HEK293 (cell line): ENCODE measurements at regions not wholly inside any gene's neighbourhood (a gene's known extent, or its start where the extent isn't known, plus 50 kb on each side); places are given as distances from the start of the nearest gene placed in this dataset.

Experiments used
- CTCF ChIA-PET: fragments of 350-600 bp; formaldehyde crosslinking; extraction: SDS; loops from one replicate; lab custom pipeline; 2021; ENCODE audit warnings: antibody characterized with exemption; lab: Yijun Ruan, JAX
- POLR2A ChIA-PET: fragments of 300-600 bp; formaldehyde crosslinking; extraction: SDS; loops from one replicate; lab custom pipeline; 2020; ENCODE audit warnings: antibody characterized with exemption, inconsistent platforms; lab: Yijun Ruan, JAX
- H3K27ac ChIP-seq: fragments of 200-500 bp; sonication (Bioruptor generic); 2 replicates; pipeline ENCODE4 v1.5.1; 2014; ENCODE audit warnings: low read depth, low read length, control low read depth, inconsistent platforms; ENCODE audit errors: extremely low read depth
- H3K36me3 ChIP-seq, 2 experiments: fragments of 200-500 bp in 1 of 2; sonication (Bioruptor generic) in 1 of 2; 1 replicate in 1 of 2; 2 replicates in 1 of 2; pipeline ENCODE4 v1.5.1; 2014 to 2017; ENCODE audit warnings: inconsistent platforms in 2 of 2, low read length in 2 of 2; ENCODE audit not compliant: control insufficient read depth in 2 of 2, insufficient read depth in 1 of 2
- H3K4me1 ChIP-seq: fragments of 200-500 bp; sonication (Bioruptor generic); 2 replicates; pipeline ENCODE4 v1.5.1; 2014; ENCODE audit warnings: mild to moderate bottlenecking, low read length, inconsistent platforms; ENCODE audit not compliant: control insufficient read depth, insufficient read depth
- H3K4me3 ChIP-seq: 2 replicates; pipeline ENCODE4 v1.5.1; 2011; ENCODE audit warnings: low read depth, mild to moderate bottlenecking, control low read depth, low read length, moderate library complexity
- H3K9me3 ChIP-seq: fragments of 200-500 bp; sonication (Bioruptor generic); 2 replicates; pipeline ENCODE4 v1.5.1; 2014; ENCODE audit warnings: low read depth, low read length, inconsistent platforms; ENCODE audit not compliant: control insufficient read depth, insufficient read depth
- HIC1 ChIP-seq: fragments of 450-650 bp; formaldehyde crosslinking; IDR thresholded peaks from 2 replicates; pipeline ENCODE4 v1.5.1; 2016; ENCODE audit warnings: missing biosample characterization, missing genetic modification characterization
- HOXA7 ChIP-seq: sonication (generic); formaldehyde crosslinking; IDR thresholded peaks from 2 replicates; pipeline ENCODE4 v1.8.1; 2022; ENCODE audit warnings: missing genetic modification reagents, borderline replicate concordance
- RBAK ChIP-seq: fragments of 450-650 bp; formaldehyde crosslinking; IDR thresholded peaks from 2 replicates; pipeline ENCODE4 v1.5.1; 2016; ENCODE audit warnings: missing biosample characterization, missing genetic modification characterization
- SCRT1 ChIP-seq: fragments of 450-650 bp; formaldehyde crosslinking; IDR thresholded peaks from 2 replicates; pipeline ENCODE4 v1.5.1; 2016; ENCODE audit warnings: missing biosample characterization, missing genetic modification characterization, borderline replicate concordance
- SCRT2 ChIP-seq: fragments of 450-650 bp; formaldehyde crosslinking; IDR thresholded peaks from 2 replicates; pipeline ENCODE4 v1.5.1; 2016; ENCODE audit warnings: missing biosample characterization, missing genetic modification characterization
- ZBTB49 ChIP-seq: fragments of 450-650 bp; formaldehyde crosslinking; IDR thresholded peaks from 2 replicates; pipeline ENCODE4 v1.5.1; 2016; ENCODE audit warnings: missing biosample characterization, missing genetic modification characterization, low read depth
- ZEB2 ChIP-seq: fragments of 450-650 bp; formaldehyde crosslinking; IDR thresholded peaks from 2 replicates; pipeline ENCODE4 v1.5.1; 2016; ENCODE audit warnings: missing biosample characterization, missing genetic modification characterization
- ZNF19 ChIP-seq: fragments of 450-650 bp; formaldehyde crosslinking; IDR thresholded peaks from 2 replicates; pipeline ENCODE4; 2016; ENCODE audit warnings: missing biosample characterization, missing genetic modification characterization, low read depth
- ZNF223 ChIP-seq: fragments of 450-650 bp; formaldehyde crosslinking; IDR thresholded peaks from 2 replicates; pipeline ENCODE4 v1.5.1; 2016; ENCODE audit warnings: missing biosample characterization, missing genetic modification characterization
- ZNF26 ChIP-seq: fragments of 450-650 bp; formaldehyde crosslinking; IDR thresholded peaks from 2 replicates; pipeline ENCODE4 v1.5.1; 2016; ENCODE audit warnings: missing biosample characterization, missing genetic modification characterization
- ZNF311 ChIP-seq: fragments of 450-650 bp; formaldehyde crosslinking; IDR thresholded peaks from 2 replicates; pipeline ENCODE4 v1.5.1; 2017; ENCODE audit warnings: missing biosample characterization, missing genetic modification characterization, borderline replicate concordance
- ZNF366 ChIP-seq: fragments of 450-650 bp; formaldehyde crosslinking; conservative IDR thresholded peaks from 2 replicates; pipeline ENCODE4 v1.5.1; 2016; ENCODE audit warnings: missing biosample characterization, missing genetic modification characterization
- ZNF624 ChIP-seq: fragments of 450-650 bp; formaldehyde crosslinking; IDR thresholded peaks from 2 replicates; pipeline ENCODE4 v1.5.1; 2017; ENCODE audit warnings: missing biosample characterization, missing genetic modification characterization
- ZNF639 ChIP-seq: fragments of 450-650 bp; formaldehyde crosslinking; IDR thresholded peaks from 2 replicates; pipeline ENCODE4 v1.5.1; 2016; ENCODE audit warnings: missing biosample characterization, missing genetic modification characterization
- ZNF747 ChIP-seq: fragments of 450-650 bp; formaldehyde crosslinking; IDR thresholded peaks from 2 replicates; pipeline ENCODE4 v1.5.1; 2016; ENCODE audit warnings: missing biosample characterization, missing genetic modification characterization
- ZNF76 ChIP-seq: fragments of 450-650 bp; formaldehyde crosslinking; IDR thresholded peaks from 2 replicates; pipeline ENCODE4; 2016; ENCODE audit warnings: low read depth, missing biosample characterization, missing genetic modification characterization, borderline replicate concordance
- ZNF843 ChIP-seq: fragments of 450-650 bp; formaldehyde crosslinking; IDR thresholded peaks from 2 replicates; pipeline ENCODE4 v1.5.1; 2016; ENCODE audit warnings: missing biosample characterization, missing genetic modification characterization
- ZXDB ChIP-seq: fragments of 450-650 bp; formaldehyde crosslinking; IDR thresholded peaks from 2 replicates; pipeline ENCODE4 v1.5.1; 2016; ENCODE audit warnings: missing biosample characterization, missing genetic modification characterization

- no peak for TF ChIP-seq ZBTB49 (tag by site-specific recombination)
- TF ChIP-seq ZNF843 (tag by site-specific recombination) = no peak
- no peak for TF ChIP-seq ZNF311 (tag by site-specific recombination)
- TF ChIP-seq SCRT1 (tag by site-specific recombination) = no peak
- TF ChIP-seq ZNF19 (tag by site-specific recombination) = no peak
- TF ChIP-seq RBAK (tag by site-specific recombination) = no peak
- TF ChIP-seq, all 188 proteins: peak for 0
These were observed 119.5 kb upstream of the KCNG1 start (continued) for GRCh38 chr20:51142448-51142847.

GRCh38 chr20:51140671-51141070, 117.8 kb upstream of the KCNG1 start:
- no peaks in the 10 kb centered on the region for H3K4me1 ChIP-seq
- H3K36me3 ChIP-seq = no peaks in the 10 kb centered on the region
- no peaks in the 10 kb centered on the region; the same call in 1 of the 2 replicates for H3K9me3 ChIP-seq
- H3K27ac ChIP-seq = no peak overlapping the region
- POLR2A ChIA-PET = no interaction called here
- CTCF ChIA-PET = no interaction called here
- H3K4me3 ChIP-seq = no peak overlapping the region
- no peak for TF ChIP-seq ZNF19 (tag by site-specific recombination)
- TF ChIP-seq ZXDB (tag by site-specific recombination) = no peak
- TF ChIP-seq ZNF639 (tag by site-specific recombination) = no peak
- TF ChIP-seq ZNF223 (tag by site-specific recombination) = no peak
- TF ChIP-seq SCRT2 = no peak
- no peak for TF ChIP-seq ZNF624 (tag by site-specific recombination)
- no peak for TF ChIP-seq ZNF76 (tag by site-specific recombination)
- TF ChIP-seq ZNF366 (tag by site-specific recombination) = no peak
- no peak for TF ChIP-seq HOXA7 (CRISPR knock-in tag)
- no peak for TF ChIP-seq ZNF26
- no peak for TF ChIP-seq ZEB2 (tag by site-specific recombination)
- TF ChIP-seq ZBTB49 (tag by site-specific recombination) = no peak
- TF ChIP-seq ZNF747 (tag by site-specific recombination) = no peak
- no peak for TF ChIP-seq HIC1 (tag by site-specific recombination)
